ENCODE measurements at regions not wholly inside any gene's neighbourhood (a gene's known extent, or its start where the extent isn't known, plus 50 kb on each side); places are given as distances from the start of the nearest gene placed in this dataset.

- CTCF ChIA-PET (ENCODE audit: partially characterized antibody), result interaction anchor here (0.6 to 2.6 kb wide), 12 partner anchors 13 to 799 kb away, joined by 3 to 19 read pairs (median 3); no protein-coding TSS in a partner anchor
- no peak overlapping the region for H2AK5ac ChIP-seq (ENCODE audit: low read depth, low read length)
Observed at GRCh38 chr9:91029650-91030361, 228.2 kb downstream of the SYK start.

More at GRCh38 chr9:91029650-91030361, 228.2 kb downstream of the SYK start:
- Histone ChIP-seq H3K9ac (replicated peaks in 1 of 4; ENCODE audit: extremely low read depth in 1 of 4, low read depth in 3 of 4, low read length in 3 of 4) (no peak overlapping the region), H4K5ac (ENCODE audit: insufficient read length, low read depth, low read length) (no peak overlapping the region), H3K14ac (ENCODE audit: insufficient read length) (no peak overlapping the region), H2AFZ (ENCODE audit: low read length) (no peak overlapping the region), H2BK12ac (ENCODE audit: low read depth, low read length) (no peak overlapping the region), H3K36me3 (ENCODE audit: control insufficient read depth in 2 of 4, insufficient read depth in 4 of 4, low read length in 3 of 4) (no peaks in the 10 kb centered on the region), H3K4ac (replicated peaks; ENCODE audit: insufficient read length, low read depth, low read length) (no peak overlapping the region), H2BK120ac (replicated peaks; ENCODE audit: low read depth, low read length) (no peak overlapping the region), H3K79me2 (ENCODE audit: control insufficient read depth in 1 of 2, insufficient read depth in 2 of 2, low read length in 2 of 2) (no peaks in the 10 kb centered on the region), H3K23ac (ENCODE audit: insufficient read length) (no peak overlapping the region), H4K91ac (replicated peaks; ENCODE audit: insufficient read length, low read length) (no peak overlapping the region), H3K4me2 (ENCODE audit: insufficient read depth in 1 of 2, low read depth in 2 of 2, low read length in 2 of 2) (no peak overlapping the region), H3K79me1 (ENCODE audit: low read depth, low read length) (no peaks in the 10 kb centered on the region), H3K56ac (replicated peaks; ENCODE audit: insufficient read length, low read depth, low read length) (no peak overlapping the region), H2BK20ac (ENCODE audit: low read length) (no peak overlapping the region), H3K23me2 (ENCODE audit: low read depth, low read length) (no peaks in the 10 kb centered on the region), H4K20me1 (replicated peaks in 1 of 2; ENCODE audit: control insufficient read depth in 1 of 2, insufficient read depth in 2 of 2, low read length in 2 of 2) (no peaks in the 10 kb centered on the region), H4K8ac (ENCODE audit: extremely low read depth, insufficient read depth, low read length) (no peak overlapping the region), H3K9me3 (ENCODE audit: insufficient read depth in 2 of 2, low read depth in 1 of 2, low read length in 1 of 2) (no peaks in the 10 kb centered on the region), H3K18ac (ENCODE audit: extremely low read depth, low read length) (no peak overlapping the region), H3K4me3 (ENCODE audit: extremely low read depth in 1 of 4, insufficient read depth in 2 of 4, low read depth in 3 of 4, low read length in 4 of 4) (no peak overlapping the region), H3K4me1 (replicated peaks in 1 of 4; ENCODE audit: control insufficient read depth in 3 of 4, insufficient read depth in 4 of 4, low read length in 3 of 4) (no peaks in the 10 kb centered on the region), H3K27ac (ENCODE audit: low read depth, low read length) (no peak overlapping the region), H3K27me3 (replicated peaks in 1 of 4; ENCODE audit: control insufficient read depth in 3 of 4, extremely low read depth in 1 of 4, insufficient read depth in 3 of 4, low read length in 3 of 4) (no peaks in the 10 kb centered on the region), H2BK15ac (ENCODE audit: low read length) (no peak overlapping the region), H2BK5ac (ENCODE audit: low read depth, low read length) (no peak overlapping the region)
- POLR2A ChIA-PET (ENCODE audit: partially characterized antibody), result interaction anchor here (1.0 kb wide), 1 partner anchor 30 kb away, joined by 3 read pairs; no protein-coding TSS in a partner anchor
- 93% methylated on average over 18 of the region's 18 CpGs; no CpG with 5 or more reads in 1 of the 2 experiments for WGBS, 2 experiments (ENCODE audit: extremely low coverage in 1 of 2, insufficient coverage in 1 of 2, insufficient read length in 1 of 2, insufficient replicate concordance in 2 of 2, low coverage in 1 of 2, low lambda C conversion rate in 2 of 2, missing lambda C conversion rate in 1 of 2)
- DNase-seq (ENCODE audit: low read depth in 1 of 2, low spot score in 2 of 2) (no peak), FAIRE-seq (no peak)
- TF ChIP-seq SUZ12 (IDR thresholded peaks at IDR 0.05; ENCODE audit: low read length), result no peak
- TF ChIP-seq EP300 (IDR thresholded peaks at IDR 0.05; ENCODE audit: borderline replicate concordance in 1 of 2, low read depth in 2 of 2, low read length in 2 of 2), result no peak
- TF ChIP-seq CBX8 (IDR thresholded peaks at IDR 0.05; ENCODE audit: borderline replicate concordance, low read depth, low read length), result no peak
